HG03103 (cell line): ENCODE measurements at regions not wholly inside any gene's neighbourhood (a gene's known extent, or its start where the extent isn't known, plus 50 kb on each side); places are given as distances from the start of the nearest gene placed in this dataset.

Experiments
- ATAC-seq: cut with Tn5 transposase; IDR thresholded peaks from one replicate; pipeline ENCODE4 v1.9.1; 2021; ENCODE audit warnings: low read depth; ENCODE audit not compliant: unreplicated experiment

DNA sequence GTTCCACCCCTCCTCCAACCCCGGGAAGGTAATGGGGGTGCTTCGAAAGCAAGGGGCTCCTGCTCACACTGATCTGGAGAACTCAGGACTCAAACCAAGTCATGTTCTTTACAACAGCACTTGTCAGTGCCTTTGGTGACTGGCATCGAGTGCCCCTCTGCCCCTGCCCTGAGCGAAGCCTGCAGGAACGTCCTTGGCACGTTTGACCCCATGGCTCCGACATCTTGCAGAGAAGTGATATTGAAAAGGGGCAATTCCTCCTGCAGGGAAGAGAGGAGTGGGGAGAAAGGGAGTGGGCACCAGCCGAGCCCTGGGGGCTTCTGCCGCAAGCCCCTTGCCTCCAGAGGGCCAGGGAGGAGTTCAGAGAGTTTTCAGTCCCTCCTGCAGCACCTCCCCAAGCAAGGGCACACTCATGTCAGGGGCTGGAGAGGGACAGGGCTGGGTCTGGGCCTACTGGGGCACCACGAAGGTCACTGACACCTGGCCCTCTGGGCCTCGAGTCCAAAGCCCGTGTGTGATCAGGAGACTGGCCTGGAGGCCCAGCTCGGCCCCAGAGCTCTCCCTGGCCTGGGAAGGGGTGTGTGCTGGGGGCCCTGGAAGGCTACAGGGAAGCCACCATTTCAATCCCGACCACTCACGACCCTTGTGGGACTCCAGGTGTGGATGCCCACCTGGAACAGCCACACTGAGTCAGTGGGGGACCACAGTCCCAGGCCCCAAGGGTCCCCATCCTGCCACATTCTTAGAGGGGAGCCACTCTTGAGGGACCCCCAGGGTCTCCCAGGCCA, 94.9 kb upstream of the NKX1-1 start:
- no peak for ATAC-seq

GRCh38 chr4:1500231-1500965, 94.2 kb upstream of the NKX1-1 start:
- ATAC-seq, result no peak

DNA sequence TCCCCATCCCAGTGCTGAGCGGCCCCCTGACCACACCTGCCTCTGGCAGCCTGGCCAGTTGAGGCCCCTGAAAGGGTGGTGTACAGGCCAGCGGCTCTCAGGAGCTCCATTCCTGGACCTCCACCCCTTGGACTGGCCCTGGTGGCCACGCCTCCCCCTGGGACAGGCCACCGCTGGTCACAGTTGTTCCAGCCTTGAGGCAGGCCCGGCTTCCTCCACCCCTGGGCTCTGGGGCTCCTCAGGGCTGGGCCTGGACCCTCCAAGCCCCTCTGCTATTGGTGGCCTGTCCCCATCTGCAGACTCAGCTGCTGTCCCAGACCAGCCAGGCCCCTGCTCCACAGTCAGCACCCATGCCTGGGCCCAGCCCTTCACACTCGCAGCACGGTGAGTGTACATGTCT, 93.2 kb upstream of the NKX1-1 start:
- no peak for ATAC-seq

- no peak for ATAC-seq
These were observed 91.1 kb upstream of the NKX1-1 start for GRCh38 chr4:1497189-1497801.

GRCh38 chr4:1496116-1496642, 89.9 kb upstream of the NKX1-1 start:
- no peak for ATAC-seq

GRCh38 chr4:1495416-1496115, 89.3 kb upstream of the NKX1-1 start:
- no peak for ATAC-seq

DNA sequence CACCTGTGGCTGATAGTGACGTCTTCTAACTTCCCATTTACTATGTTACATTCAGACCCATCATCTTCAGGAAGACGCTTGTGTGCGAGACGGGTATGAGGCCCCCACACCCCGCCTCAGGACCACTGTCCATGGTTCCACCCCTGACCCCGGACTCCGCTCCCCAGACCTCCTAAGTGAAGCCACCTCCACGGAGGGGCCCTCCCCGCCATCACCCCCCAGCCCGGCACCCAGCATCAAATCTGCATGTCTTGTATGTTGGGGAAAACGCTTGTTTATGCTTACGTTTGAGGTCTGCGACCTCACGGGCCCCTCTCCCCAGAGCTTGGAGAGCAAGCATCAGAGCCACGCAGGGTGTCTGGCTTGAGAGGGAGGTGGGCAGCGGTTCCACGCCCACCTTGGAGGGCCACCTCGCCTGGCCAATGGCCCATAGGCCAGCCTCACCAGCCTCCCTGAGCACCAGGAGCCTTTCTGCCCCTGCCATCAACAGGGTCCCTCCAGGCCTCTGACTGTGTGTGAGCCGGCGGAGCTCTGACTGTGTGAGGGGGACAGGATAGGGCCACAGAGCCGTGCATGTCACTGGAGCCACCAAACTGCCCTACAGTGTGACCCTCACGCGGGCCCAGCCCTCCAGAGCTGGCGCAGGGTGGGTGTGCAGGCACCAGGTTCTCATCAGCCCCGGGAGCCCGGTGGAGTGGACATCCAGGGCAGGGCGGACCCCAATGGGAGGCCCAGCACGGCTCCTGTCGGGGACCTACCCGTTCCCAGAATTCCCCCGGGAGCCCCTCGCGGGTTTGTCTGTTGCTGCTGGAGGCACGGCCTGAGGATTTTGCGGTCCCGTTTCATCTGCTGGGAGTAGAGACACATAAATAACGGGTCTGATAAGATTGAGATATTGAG, 88.4 kb upstream of the NKX1-1 start:
- ATAC-seq, result no peak

DNA sequence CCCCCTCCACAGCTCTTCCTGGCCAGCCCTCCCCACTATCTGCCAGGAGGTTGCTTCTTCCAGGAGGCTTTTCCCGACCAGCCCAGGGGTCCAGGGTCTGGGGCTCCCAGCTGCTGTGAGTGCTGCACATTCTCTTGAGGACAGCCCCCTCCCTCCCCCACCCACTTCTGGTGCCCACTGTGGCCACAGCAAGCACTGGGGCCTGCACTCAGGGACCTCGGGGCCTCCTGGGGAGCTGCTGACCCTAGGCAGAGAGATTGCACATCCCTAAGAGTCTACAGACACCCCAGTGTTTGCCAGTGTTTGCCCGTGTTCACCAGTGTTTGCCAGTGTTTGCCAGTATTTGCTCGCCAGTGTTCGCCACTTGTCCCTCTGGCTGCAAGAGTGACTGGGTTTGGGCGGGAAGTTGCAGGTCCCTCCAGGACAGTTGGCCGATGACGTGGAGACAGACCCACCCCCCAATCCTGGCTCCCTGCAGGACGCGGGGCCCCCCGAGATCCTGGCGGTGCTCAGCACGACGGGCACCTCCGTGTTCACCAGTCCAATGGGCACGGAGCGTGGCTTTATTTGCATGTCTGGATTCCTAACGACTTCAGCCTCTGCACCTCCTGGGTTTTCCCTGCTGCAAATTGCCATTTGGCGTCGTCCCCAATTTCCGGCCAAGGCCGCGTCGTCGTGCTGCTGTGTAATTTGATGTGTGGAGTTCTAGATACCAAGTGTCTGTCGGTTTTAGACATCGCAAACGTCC, 87.5 kb upstream of the NKX1-1 start:
- no peak for ATAC-seq

DNA sequence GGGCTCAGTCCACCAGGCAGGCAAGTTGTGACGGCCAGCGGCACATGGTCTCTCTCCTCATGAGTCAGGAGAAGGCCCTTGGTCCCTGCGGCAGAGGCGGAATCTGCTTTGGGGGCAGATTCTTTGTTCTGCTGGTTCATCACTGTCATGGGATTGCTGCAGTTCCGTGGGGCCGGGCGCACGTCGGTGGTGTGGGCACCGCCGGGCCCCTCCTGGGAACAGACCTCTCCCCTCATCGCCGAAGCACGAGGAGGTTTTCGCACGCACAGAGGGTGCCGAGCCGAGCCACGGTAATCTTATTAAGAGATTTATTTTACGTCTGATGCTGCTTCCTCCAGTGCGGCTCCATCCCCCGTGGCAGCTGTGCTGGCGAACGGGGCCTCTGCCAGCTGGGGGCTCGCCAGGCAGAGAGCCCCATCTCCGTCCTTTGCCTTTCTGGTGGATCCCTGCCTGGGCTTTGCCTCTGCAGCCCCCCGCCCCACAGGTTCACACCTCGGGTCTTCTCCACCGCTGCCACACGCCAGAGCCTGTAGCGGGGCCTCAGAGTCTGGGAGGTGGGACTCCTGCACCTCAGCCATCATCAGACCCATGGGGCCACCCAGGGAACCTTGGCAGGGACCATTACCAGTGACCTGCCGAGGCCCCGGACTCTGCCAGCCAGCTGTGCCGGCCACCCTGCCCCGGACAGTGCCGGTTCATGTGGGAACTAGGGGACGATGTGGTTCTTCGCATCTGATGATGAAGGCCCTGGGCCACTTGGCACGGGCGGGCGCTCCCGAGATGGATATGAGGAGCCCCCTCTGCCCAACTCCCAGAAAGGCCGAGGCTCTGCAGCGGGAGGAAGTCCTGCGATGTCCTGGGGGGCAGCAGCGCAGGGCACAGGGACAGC, 86.7 kb upstream of the NKX1-1 start:
- no peak for ATAC-seq

DNA sequence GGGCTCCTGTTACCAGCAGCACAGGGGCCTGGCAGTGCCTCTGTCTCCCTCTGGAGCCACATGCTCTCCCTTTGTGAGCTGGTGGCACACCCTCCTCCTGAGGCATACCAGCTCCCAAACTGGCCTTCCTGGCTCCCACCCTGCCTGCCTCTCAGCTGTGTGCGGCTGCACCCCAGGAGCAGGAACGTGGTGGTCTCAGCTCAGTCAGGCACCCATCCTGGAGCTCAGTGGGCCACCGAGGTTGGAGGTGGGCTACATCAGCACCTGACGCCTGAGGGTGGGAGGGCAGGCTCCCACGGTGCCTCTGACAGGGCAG, 85.9 kb upstream of the NKX1-1 start:
- ATAC-seq, result no peak

GRCh38 chr4:1491328-1492141, 85.3 kb upstream of the NKX1-1 start:
- no peak for ATAC-seq

GRCh38 chr4:1490654-1491327, 84.5 kb upstream of the NKX1-1 start:
- ATAC-seq, result no peak

DNA sequence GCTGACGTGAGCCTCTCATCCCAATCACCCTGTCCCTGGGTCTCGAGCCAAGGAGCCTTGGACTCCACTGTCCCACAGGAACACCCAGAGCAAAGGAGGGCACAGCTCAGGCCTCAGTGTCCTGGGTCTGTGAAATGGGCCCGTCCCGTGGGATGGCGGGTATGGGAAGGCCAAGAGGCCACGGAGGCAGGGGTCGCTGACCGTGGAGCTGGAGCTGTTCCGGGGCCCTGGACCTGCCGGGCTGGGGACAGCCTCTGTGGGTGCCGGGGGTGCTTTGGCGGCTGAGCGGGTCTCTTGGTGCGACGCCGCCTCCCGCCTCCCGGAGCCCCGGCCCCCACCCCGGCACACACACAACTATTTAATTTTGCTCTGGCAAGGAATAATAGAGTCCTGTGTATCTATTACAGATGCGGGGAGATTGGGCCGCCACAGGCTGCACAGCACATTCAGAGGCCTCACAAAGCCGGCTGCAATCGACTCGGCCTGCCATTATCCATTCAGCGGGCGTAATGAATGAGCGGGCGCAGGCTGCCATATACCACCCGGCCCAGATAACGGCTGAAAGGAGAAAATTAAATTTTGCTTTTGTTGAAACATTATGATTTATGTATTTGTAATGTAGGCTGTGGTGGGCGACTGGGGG, 83.9 kb upstream of the NKX1-1 start:
- ATAC-seq, result no peak

DNA sequence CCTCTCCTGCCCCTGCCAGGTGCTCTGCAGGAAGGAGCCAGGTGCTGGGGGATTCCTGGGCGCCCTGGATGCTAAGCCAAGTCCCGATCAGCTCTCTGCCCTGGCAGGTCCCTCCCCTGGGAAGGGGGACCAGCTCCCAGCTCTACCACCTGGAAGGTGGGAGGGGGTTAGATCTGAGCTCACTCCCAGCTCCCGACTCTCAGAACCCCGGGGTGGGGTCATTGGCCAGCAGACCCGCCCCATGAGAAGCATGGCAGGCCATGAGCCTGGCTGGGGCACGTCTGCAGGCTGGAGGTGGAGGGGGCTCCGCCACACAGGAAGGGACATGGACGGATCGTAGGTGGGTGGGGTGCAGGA, 83.4 kb upstream of the NKX1-1 start:
- ATAC-seq, result no peak

DNA sequence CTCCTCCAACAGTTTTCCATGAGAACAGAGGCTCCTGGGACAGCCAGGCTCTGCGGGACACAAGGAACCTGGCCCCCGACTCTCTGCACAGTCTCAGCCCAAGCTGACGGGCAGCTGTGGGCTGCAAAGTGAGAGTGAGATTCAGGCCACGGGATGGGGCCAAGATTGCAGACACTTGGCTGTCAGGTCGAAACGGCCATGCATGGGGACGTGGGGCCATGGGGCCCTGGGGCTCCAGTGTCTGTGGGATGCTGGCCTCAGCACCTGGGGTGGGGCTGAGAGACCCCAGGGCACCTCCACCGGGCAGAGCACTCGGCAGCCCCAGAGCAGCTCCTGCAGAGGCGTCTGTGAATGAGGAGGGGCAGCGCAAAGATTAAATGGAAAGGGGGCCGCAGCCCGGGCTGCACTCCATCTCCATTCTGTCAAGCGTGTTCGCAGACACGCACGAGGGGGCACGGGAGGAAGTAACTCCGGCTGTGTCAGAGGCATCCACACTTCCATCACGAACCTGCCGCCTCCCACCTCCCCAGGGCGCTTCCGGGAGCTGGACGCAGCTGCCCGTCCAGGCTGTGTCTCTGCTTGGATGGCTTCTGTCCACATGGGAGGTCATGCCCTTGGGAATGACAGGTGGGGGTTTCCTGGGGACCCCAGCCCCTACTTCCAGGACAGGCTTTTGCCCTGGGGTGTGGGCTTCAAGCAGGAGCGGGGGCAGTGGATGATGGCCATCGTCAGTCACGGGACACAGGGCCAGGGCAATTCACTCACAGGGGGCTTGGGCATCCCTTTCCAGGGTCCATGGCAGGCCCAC, 82.8 kb upstream of the NKX1-1 start:
- ATAC-seq, result no peak

DNA sequence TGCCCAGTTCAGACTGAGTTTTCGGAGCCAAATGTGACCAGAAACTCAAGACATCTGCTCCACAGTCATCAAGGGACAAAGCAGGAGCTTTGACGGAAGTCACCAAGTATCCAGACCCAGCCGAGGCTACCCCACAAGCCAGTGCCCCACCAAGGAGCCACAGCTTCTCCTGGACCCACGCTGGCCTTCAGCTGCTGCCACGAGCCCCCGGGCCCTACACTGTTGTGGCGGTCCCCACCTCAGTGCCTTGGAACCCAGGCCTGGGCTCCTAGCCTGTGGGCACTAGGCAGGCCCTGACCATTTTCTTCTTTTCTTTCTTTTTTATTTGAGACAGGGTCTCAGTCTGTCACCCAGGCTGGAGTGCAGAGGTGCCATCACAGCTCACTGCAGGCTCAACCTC, 82.1 kb upstream of the NKX1-1 start:
- no peak for ATAC-seq
